ENCODE measurements at regions not wholly inside any gene's neighbourhood (a gene's known extent, or its start where the extent isn't known, plus 50 kb on each side); places are given as distances from the start of the nearest gene placed in this dataset.

GRCh38 chr13:94901070-94901469, 188.7 kb upstream of the SOX21 start:
- no peaks in the 10 kb centered on the region for H4K20me1 ChIP-seq (ENCODE audit: insufficient read depth)
- no peaks in the 10 kb centered on the region for H3K27me3 ChIP-seq (ENCODE audit: insufficient read depth, low read depth, low read length)
- no peak overlapping the region for H3K27ac ChIP-seq (ENCODE audit: low read length)
- H3K36me3 ChIP-seq (ENCODE audit: insufficient read depth, low read length) = no peaks in the 10 kb centered on the region
- no peaks in the 10 kb centered on the region for H3K79me2 ChIP-seq (replicated peaks; ENCODE audit: insufficient read depth, low read length)
- no peak overlapping the region for H3K4me2 ChIP-seq (ENCODE audit: low read length)
- H3K9me3 ChIP-seq (ENCODE audit: low read length) = no peaks in the 10 kb centered on the region
- no peak for TF ChIP-seq POLR2AphosphoS5 (IDR thresholded peaks at IDR 0.05)
- TF ChIP-seq CTCF (IDR thresholded peaks at IDR 0.05; ENCODE audit: poor library complexity, severe bottlenecking) = no peak
- TF ChIP-seq EZH2 (IDR thresholded peaks at IDR 0.05; ENCODE audit: borderline replicate concordance, insufficient read depth, low read length, poor library complexity, severe bottlenecking) = no peak
- no peak for TF ChIP-seq MXI1 (conservative IDR thresholded peaks at IDR 0.05; ENCODE audit: poor library complexity, severe bottlenecking)
- no peak for TF ChIP-seq SMC3 (conservative IDR thresholded peaks at IDR 0.05; ENCODE audit: poor library complexity)
- no peak for TF ChIP-seq REST (IDR thresholded peaks at IDR 0.05; ENCODE audit: borderline replicate concordance)
- TF ChIP-seq TAF1 (IDR thresholded peaks at IDR 0.05; ENCODE audit: low read depth) = no peak
- no peak for TF ChIP-seq EP300 (conservative IDR thresholded peaks at IDR 0.05; ENCODE audit: poor library complexity, severe bottlenecking)
- no peak for TF ChIP-seq RAD21 (conservative IDR thresholded peaks at IDR 0.05)
- no peaks in the 10 kb centered on the region for H3F3A ChIP-seq (ENCODE audit: insufficient read depth, low read length, poor library complexity, severe bottlenecking)
- no peak overlapping the region for H3K9ac ChIP-seq (ENCODE audit: low read length)
- no peaks in the 10 kb centered on the region for H3K9me2 ChIP-seq (ENCODE audit: insufficient read depth, low read length)
- no peak overlapping the region for H2AFZ ChIP-seq (ENCODE audit: low read depth, low read length)
- H3K4me3 ChIP-seq (ENCODE audit: low read length) = no peak overlapping the region

GRCh38 chr13:94896719-94897317, 184.5 kb upstream of the SOX21 start:
- Histone ChIP-seq H3K27me3 (ENCODE audit: insufficient read depth, low read depth, low read length) (no peaks in the 10 kb centered on the region), H2AFZ (ENCODE audit: low read depth, low read length) (no peak overlapping the region), H3K79me2 (replicated peaks; ENCODE audit: insufficient read depth, low read length) (no peaks in the 10 kb centered on the region), H3K27ac (ENCODE audit: low read length) (no peak overlapping the region), H3K9me3 (ENCODE audit: low read length) (no peaks in the 10 kb centered on the region), H3K4me2 (ENCODE audit: low read length) (no peak overlapping the region), H3K9ac (ENCODE audit: low read length) (no peak overlapping the region), H3K36me3 (ENCODE audit: insufficient read depth, low read length) (no peaks in the 10 kb centered on the region), H3F3A (ENCODE audit: insufficient read depth, low read length, poor library complexity, severe bottlenecking) (no peaks in the 10 kb centered on the region), H3K4me3 (ENCODE audit: low read length) (no peak overlapping the region), H4K20me1 (ENCODE audit: insufficient read depth) (no peaks in the 10 kb centered on the region), H3K9me2 (ENCODE audit: insufficient read depth, low read length) (no peaks in the 10 kb centered on the region)
- TF ChIP-seq REST (IDR thresholded peaks at IDR 0.05; ENCODE audit: borderline replicate concordance) (no peak), EZH2 (IDR thresholded peaks at IDR 0.05; ENCODE audit: borderline replicate concordance, insufficient read depth, low read length, poor library complexity, severe bottlenecking) (no peak)
